Mesothelial cell of epicardium (in vitro differentiated cells): ENCODE measurements at regions not wholly inside any gene's neighbourhood (a gene's known extent, or its start where the extent isn't known, plus 50 kb on each side); places are given as distances from the start of the nearest gene placed in this dataset.

Experiments
- DNase-seq, 2 experiments: peaks; one replicate each; pipeline ENCODE4 v3.0.0; 2021; ENCODE audit warnings: low spot score in 2 of 2; ENCODE audit not compliant: unreplicated experiment in 2 of 2
- H3K27ac Mint-ChIP-seq: 2 replicates; pipeline ENCODE4 v1.8.0; 2021; ENCODE audit warnings: mixed read lengths
- H3K27me3 Mint-ChIP-seq: 2 replicates; pipeline ENCODE4 v1.8.0; 2021; ENCODE audit warnings: low read depth, mixed read lengths
- H3K36me3 Mint-ChIP-seq: 2 replicates; pipeline ENCODE4 v1.8.0; 2021; ENCODE audit warnings: mixed read lengths
- H3K4me1 Mint-ChIP-seq: 2 replicates; pipeline ENCODE4 v1.8.0; 2021; ENCODE audit warnings: mixed read lengths
- H3K4me3 Mint-ChIP-seq: 2 replicates; pipeline ENCODE4 v1.8.0; 2021; ENCODE audit warnings: mild to moderate bottlenecking, moderate library complexity, mixed read lengths
- H3K9me3 Mint-ChIP-seq: 2 replicates; pipeline ENCODE4 v1.8.0; 2021; ENCODE audit warnings: mixed read lengths
- TF ChIP-seq, protein P1 (sequence below): fragments of 200-600 bp; sonication (generic); IDR thresholded peaks from one replicate; pipeline ENCODE4 v1.5.0; 2021; ENCODE audit warnings: antibody characterized with exemption; ENCODE audit not compliant: unreplicated experiment

- DNase-seq, result no peak
- no peak overlapping the region for H3K27ac Mint-ChIP-seq
- H3K27me3 Mint-ChIP-seq, result peaks cover 21% of the 10 kb centered on the region
- TF ChIP-seq, protein P1, sequence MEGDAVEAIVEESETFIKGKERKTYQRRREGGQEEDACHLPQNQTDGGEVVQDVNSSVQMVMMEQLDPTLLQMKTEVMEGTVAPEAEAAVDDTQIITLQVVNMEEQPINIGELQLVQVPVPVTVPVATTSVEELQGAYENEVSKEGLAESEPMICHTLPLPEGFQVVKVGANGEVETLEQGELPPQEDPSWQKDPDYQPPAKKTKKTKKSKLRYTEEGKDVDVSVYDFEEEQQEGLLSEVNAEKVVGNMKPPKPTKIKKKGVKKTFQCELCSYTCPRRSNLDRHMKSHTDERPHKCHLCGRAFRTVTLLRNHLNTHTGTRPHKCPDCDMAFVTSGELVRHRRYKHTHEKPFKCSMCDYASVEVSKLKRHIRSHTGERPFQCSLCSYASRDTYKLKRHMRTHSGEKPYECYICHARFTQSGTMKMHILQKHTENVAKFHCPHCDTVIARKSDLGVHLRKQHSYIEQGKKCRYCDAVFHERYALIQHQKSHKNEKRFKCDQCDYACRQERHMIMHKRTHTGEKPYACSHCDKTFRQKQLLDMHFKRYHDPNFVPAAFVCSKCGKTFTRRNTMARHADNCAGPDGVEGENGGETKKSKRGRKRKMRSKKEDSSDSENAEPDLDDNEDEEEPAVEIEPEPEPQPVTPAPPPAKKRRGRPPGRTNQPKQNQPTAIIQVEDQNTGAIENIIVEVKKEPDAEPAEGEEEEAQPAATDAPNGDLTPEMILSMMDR, result no peak
- H3K4me3 Mint-ChIP-seq, result no peak overlapping the region
- no peaks in the 10 kb centered on the region for H3K36me3 Mint-ChIP-seq
- peaks cover 2% of the 10 kb centered on the region for H3K4me1 Mint-ChIP-seq
- H3K9me3 Mint-ChIP-seq, result no peaks in the 10 kb centered on the region
Observed at GRCh38 chr9:7265181-7265580, 507.4 kb downstream of the KDM4C start.

- H3K36me3 Mint-ChIP-seq, result peaks cover 2% of the 10 kb centered on the region
- peaks cover 4% of the 10 kb centered on the region for H3K9me3 Mint-ChIP-seq
- H3K4me1 Mint-ChIP-seq, result no peaks in the 10 kb centered on the region
- no peak overlapping the region for H3K4me3 Mint-ChIP-seq
- TF ChIP-seq, protein P1, result no peak
- peaks cover 7% of the 10 kb centered on the region for H3K27me3 Mint-ChIP-seq
- no peak for DNase-seq
- no peak overlapping the region for H3K27ac Mint-ChIP-seq
Observed at GRCh38 chr9:7259544-7260241, 501.9 kb downstream of the KDM4C start.

- DNase-seq, result no peak
- peaks cover 7% of the 10 kb centered on the region for H3K27me3 Mint-ChIP-seq
- H3K9me3 Mint-ChIP-seq, result peaks cover 12% of the 10 kb centered on the region
- TF ChIP-seq, protein P1, result no peak
- no peak overlapping the region for H3K4me3 Mint-ChIP-seq
- H3K27ac Mint-ChIP-seq, result no peak overlapping the region
- H3K36me3 Mint-ChIP-seq, result peaks cover 2% of the 10 kb centered on the region
- no peaks in the 10 kb centered on the region for H3K4me1 Mint-ChIP-seq
Observed at GRCh38 chr9:7258688-7259396, 501.1 kb downstream of the KDM4C start.

GRCh38 chr9:7246917-7247522 lies 489.2 kb downstream of the KDM4C start:
- no peak for DNase-seq
- Mint-ChIP-seq H3K27me3 (peaks cover 5% of the 10 kb centered on the region), H3K9me3 (peaks cover 4% of the 10 kb centered on the region), H3K27ac (no peak overlapping the region), H3K4me1 (no peaks in the 10 kb centered on the region), H3K4me3 (no peak overlapping the region), H3K36me3 (no peaks in the 10 kb centered on the region)
- TF ChIP-seq, protein P1, result no peak

DNA sequence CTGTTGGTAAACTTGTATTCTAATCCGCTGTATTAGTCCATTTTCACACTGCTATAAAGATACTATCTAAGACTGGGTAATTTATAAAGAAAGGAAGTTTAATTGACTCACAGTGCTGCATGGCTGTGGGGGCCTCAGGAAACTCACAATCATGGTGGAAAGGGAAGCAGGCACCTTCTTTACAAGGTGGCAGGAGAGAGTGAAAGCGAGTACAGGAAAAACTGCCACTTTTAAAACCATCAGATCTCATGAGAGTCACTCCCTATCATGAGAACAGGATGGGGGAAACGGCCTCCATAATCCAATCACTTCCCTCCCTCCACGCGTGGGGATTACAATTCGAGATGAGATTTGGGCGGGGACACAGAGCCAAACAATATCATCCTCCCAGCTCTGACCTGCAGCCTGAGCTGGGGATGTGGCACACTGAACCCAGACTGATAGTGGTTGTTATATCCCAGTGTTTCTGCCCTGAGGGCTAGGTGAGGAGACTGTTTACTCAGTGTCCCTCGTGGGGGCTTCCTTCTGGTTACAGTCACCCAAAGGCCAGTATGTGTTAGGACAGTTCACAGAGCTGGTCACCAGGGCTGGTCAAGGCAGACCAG lies 488.3 kb downstream of the KDM4C start:
- Mint-ChIP-seq H3K9me3 (peaks cover 4% of the 10 kb centered on the region), H3K4me1 (no peaks in the 10 kb centered on the region), H3K36me3 (no peaks in the 10 kb centered on the region), H3K4me3 (no peak overlapping the region), H3K27ac (no peak overlapping the region), H3K27me3 (peaks cover 5% of the 10 kb centered on the region)
- TF ChIP-seq, protein P1, result no peak
- DNase-seq, result no peak
